Heart left ventricle (tissue), 13 donors: ENCODE measurements at regions not wholly inside any gene's neighbourhood (a gene's known extent, or its start where the extent isn't known, plus 50 kb on each side); places are given as distances from the start of the nearest gene placed in this dataset.

ENCODE experiments used
- CTCF ChIP-seq, 12 donors: fragments of 200-600 bp; sonication (generic) in 4 of 12; IDR thresholded peaks; one replicate each; pipeline versions ENCODE4 v1.5.0 to v1.8.0; 2018 to 2022; ENCODE audit warnings: antibody characterized with exemption in 12 of 12, mild to moderate bottlenecking in 5 of 12
- POLR2A ChIP-seq, 2 donors: fragments of 450-650 bp; IDR thresholded peaks; one replicate each; pipeline ENCODE4 v1.6.1; 2017; ENCODE audit warnings: antibody characterized with exemption in 2 of 2, mild to moderate bottlenecking in 2 of 2, moderate library complexity in 2 of 2
- donor health status: ischemic (EF 13 %, LVEDD 7.1; RV severe dilation, severe dysfunction).
- donor health status: DM: no; HTN: yes; CAD: no.
- donor health status: DM: no; HTN: no; CAD: no.
- donor health status: ischemic (EF 25% LVEDD 6.9; RV normal size, moderate dysfunction).
- donor health status: ischemic (EF 25% LVEDD 5.7; RV mildly dilated, moderate dysfunction).
- donor health status: ischemic (EF 35%, LVEDD 5.7; RV mildly dilated, moderate dysfunction).
- donor health status: nonischemic (EF 11% LVEDD 7.7; RV severe dilation, severe dysfunction).
- donor health status: DM: yes; HTN: yes; CAD: no.
- donor health status: PGD.
- donor health status: ischemic (EF 29% LVEDD 5.4; RV normal size, mild dysfunction).
- donor health status: nonischemic (EF 23%, LVEDD 6.1; RV moderate dilation, normal function).

DNA sequence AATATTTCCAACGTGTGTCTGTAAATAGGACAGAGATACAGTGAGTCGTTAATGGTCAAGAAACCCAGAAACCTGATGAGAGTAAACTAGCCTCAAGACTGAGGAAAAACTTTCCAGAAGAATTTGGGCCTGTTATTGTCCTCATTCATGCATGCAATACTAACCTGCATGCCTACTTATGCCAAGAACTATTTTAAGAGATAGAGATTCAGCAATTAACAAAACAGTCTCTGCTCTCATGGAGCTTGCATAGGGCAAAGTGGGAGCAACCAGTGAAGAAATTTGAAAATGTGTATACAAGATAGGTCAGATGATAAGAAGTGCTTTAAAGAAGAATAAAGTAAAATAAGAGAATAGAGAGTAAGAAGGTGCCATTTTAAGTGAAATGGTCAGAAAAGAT is 66.1 kb upstream of the FRG1 start:
- TF ChIP-seq POLR2A (IDR thresholded peaks at IDR 0.05) (no peak), CTCF (IDR thresholded peaks at IDR 0.05) (no peak)
